ENCODE measurements at regions not wholly inside any gene's neighbourhood (a gene's known extent, or its start where the extent isn't known, plus 50 kb on each side); places are given as distances from the start of the nearest gene placed in this dataset.

DNA sequence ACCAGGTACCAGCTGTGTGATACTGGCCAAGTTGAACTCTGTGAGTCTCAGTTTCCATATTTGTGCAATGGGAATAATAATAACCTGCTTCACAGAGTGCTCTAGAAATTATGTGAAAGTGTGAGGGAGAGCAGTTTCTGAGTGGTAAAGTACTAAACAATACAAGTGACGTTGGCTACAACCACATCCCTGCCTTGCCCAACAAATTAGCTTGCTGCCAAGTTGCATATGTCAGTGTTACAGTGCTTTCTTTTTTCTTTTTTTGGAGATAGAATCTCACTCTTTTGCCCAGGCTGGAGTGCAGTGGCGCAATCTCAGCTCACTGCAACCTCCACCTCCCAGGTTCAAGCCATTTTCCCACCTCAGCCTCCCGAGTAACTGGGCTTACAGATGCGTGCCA, 533.6 kb upstream of the MEX3C start:
- no peaks in the 10 kb centered on the region for H3K4me1 ChIP-seq
- no peak overlapping the region for H3K4me3 ChIP-seq
- no peaks in the 10 kb centered on the region for H3K9me3 ChIP-seq
- H3K27ac ChIP-seq: no peak overlapping the region
- no peak for TF ChIP-seq POLR2A (IDR thresholded peaks at IDR 0.05)
- TF ChIP-seq, protein P1, sequence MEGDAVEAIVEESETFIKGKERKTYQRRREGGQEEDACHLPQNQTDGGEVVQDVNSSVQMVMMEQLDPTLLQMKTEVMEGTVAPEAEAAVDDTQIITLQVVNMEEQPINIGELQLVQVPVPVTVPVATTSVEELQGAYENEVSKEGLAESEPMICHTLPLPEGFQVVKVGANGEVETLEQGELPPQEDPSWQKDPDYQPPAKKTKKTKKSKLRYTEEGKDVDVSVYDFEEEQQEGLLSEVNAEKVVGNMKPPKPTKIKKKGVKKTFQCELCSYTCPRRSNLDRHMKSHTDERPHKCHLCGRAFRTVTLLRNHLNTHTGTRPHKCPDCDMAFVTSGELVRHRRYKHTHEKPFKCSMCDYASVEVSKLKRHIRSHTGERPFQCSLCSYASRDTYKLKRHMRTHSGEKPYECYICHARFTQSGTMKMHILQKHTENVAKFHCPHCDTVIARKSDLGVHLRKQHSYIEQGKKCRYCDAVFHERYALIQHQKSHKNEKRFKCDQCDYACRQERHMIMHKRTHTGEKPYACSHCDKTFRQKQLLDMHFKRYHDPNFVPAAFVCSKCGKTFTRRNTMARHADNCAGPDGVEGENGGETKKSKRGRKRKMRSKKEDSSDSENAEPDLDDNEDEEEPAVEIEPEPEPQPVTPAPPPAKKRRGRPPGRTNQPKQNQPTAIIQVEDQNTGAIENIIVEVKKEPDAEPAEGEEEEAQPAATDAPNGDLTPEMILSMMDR (IDR thresholded peaks at IDR 0.05): no peak
- no peaks in the 10 kb centered on the region for H3K36me3 ChIP-seq
- DNase-seq: no peak
- H3K27me3 ChIP-seq: no peaks in the 10 kb centered on the region

DNA sequence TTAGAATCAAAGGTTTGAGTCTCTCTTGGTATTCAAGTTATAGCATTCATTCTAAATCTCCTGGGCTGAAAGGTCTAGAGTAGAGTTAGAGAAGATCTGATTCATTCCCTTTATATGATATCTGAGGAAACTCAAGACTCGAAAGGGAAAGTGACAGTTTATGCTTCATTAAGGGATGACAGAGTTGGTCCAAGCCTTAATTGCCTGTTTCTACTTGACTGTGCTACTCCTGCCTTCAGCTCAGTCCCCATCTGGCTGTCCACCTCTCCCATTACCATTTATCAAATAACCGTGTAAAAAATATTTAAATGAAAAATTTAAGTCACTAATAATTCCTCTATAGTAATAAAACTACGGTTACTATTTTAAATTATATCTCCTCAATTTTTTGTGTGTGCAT, 537.1 kb upstream of the MEX3C start:
- Histone ChIP-seq H3K36me3 (no peaks in the 10 kb centered on the region), H3K27ac (no peak overlapping the region), H3K9me3 (no peaks in the 10 kb centered on the region), H3K27me3 (no peaks in the 10 kb centered on the region), H3K4me1 (no peaks in the 10 kb centered on the region), H3K4me3 (no peak overlapping the region)
- TF ChIP-seq, protein P1 (IDR thresholded peaks at IDR 0.05): no peak
- TF ChIP-seq POLR2A (IDR thresholded peaks at IDR 0.05): no peak
- DNase-seq: no peak

DNA sequence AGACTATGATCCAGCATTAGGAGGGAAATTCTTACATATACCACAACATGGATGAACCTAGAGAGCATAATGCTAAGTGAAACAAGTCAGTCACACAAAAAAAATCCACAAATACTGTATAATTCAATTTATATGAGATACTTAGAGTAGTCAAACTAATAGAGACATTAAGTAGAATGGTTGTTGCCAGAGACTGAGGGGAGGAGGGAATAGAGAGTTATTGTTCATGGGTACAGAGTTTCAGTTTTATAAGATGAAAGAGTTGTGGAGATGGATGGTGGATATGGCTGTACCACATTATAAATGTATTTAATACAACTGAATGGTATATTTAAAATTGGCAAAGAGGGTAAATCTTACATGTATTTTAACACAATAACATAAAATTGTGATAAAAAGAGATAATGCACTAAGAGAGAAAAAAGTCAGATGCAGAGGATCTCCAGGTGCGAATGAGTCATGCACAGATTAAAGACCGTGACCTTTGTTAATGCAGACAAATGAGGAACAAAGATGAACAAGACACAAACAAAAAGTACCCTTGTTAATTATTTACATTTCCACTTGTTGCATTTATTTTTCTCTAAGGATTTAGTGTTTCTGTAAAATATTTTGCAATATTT, 541.7 kb upstream of the MEX3C start:
- H3K4me1 ChIP-seq: no peaks in the 10 kb centered on the region
- H3K9me3 ChIP-seq: no peaks in the 10 kb centered on the region

DNA sequence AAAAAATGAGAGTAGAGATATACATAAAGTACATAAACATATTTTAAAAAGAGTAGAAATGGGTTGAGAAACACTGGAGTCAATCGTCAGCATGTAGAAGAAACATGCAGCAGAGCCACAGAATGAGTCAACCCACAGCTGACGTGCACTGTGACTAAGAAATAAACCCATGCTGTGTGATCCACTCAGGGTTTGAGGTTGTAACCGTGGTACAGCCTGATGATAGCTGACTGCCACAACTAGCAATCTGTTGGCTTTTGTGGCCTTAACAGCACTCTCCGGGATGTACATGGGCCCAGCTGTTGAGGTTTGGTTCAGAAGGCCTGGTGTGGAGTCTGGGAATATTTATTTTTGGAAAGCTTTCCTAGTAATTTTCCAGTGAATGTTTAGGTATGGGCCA, 554.4 kb upstream of the MEX3C start:
- no peak for DNase-seq
- no peak for TF ChIP-seq POLR2A (IDR thresholded peaks at IDR 0.05)
- TF ChIP-seq, protein P1 (IDR thresholded peaks at IDR 0.05): no peak
- no peaks in the 10 kb centered on the region for H3K4me1 ChIP-seq
- no peaks in the 10 kb centered on the region for H3K36me3 ChIP-seq
- H3K9me3 ChIP-seq: no peaks in the 10 kb centered on the region
- no peak overlapping the region for H3K4me3 ChIP-seq
- no peak overlapping the region for H3K27ac ChIP-seq
- H3K27me3 ChIP-seq: no peaks in the 10 kb centered on the region

More for the DNA sequence above, 541.7 kb upstream of the MEX3C start:
- H3K36me3 ChIP-seq: no peaks in the 10 kb centered on the region
- H3K27ac ChIP-seq: no peak overlapping the region
- DNase-seq: no peak
- no peaks in the 10 kb centered on the region for H3K27me3 ChIP-seq
- no peak overlapping the region for H3K4me3 ChIP-seq
- TF ChIP-seq POLR2A (IDR thresholded peaks at IDR 0.05): no peak
- TF ChIP-seq, protein P1 (IDR thresholded peaks at IDR 0.05): no peak

DNA sequence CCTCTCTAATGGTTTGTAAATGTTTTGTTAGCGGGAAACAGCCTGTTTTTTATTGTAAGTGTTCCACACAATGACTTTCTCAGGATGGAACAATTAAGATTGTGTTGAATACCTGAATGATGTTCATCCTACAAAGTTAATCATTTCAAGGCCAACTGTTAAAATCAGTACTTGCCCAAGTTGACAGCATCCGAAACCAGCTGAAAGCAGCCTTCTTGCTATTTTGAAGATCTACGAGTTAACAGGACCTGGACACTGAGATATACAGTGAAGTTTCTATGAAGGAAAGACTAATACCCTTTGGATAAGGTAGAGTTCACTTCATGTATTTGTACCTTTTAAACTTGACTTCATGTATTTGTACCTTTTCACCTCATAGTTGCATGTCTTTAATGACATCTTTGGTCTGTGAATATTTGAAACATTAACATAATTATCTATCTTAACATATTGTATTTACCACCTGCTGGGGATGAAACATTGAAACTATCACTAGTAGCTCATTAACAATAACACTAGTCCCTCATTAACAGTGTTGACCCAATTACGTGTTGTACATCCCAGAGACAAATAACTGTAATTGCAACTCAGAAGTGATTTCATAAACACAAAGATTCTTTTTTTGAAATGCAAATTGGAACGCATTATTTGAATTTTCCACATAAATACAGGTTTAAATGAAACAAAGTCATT, 556.0 kb upstream of the MEX3C start:
- Histone ChIP-seq H3K27ac (no peak overlapping the region), H3K36me3 (no peaks in the 10 kb centered on the region), H3K9me3 (no peaks in the 10 kb centered on the region), H3K4me3 (no peak overlapping the region), H3K4me1 (no peaks in the 10 kb centered on the region), H3K27me3 (no peaks in the 10 kb centered on the region)
- DNase-seq: no peak
- TF ChIP-seq POLR2A (IDR thresholded peaks at IDR 0.05): no peak
- TF ChIP-seq, protein P1 (IDR thresholded peaks at IDR 0.05): no peak
